Loucy (cell line): ENCODE measurements at regions not wholly inside any gene's neighbourhood (a gene's known extent, or its start where the extent isn't known, plus 50 kb on each side); places are given as distances from the start of the nearest gene placed in this dataset.

Source experiments
- CTCF ChIP-seq: fragments of 200-600 bp; sonication (generic); conservative IDR thresholded peaks from 2 replicates; pipeline ENCODE4 v1.5.1; 2014; ENCODE audit warnings: mild to moderate bottlenecking, antibody characterized with exemption, low read length
- EZH2phosphoT487 ChIP-seq: fragments of 200-600 bp; IDR thresholded peaks from 2 replicates; pipeline ENCODE4 v1.6.1; 2018; ENCODE audit warnings: antibody characterized with exemption, mild to moderate bottlenecking, moderate library complexity, borderline replicate concordance

GRCh38 chr7:125122173-125122572, 192.5 kb upstream of the POT1 start:
- TF ChIP-seq CTCF (no peak), EZH2phosphoT487 (no peak)
